Bronchial epithelial cell (primary cell): ENCODE measurements at regions not wholly inside any gene's neighbourhood (a gene's known extent, or its start where the extent isn't known, plus 50 kb on each side); places are given as distances from the start of the nearest gene placed in this dataset.

Experiments used
- DNase-seq: peaks from one replicate; pipeline ENCODE4 v3.0.0-alpha.2; 2010; ENCODE audit warnings: low read depth
- FAIRE-seq: peaks from 2 replicates; lab custom pipeline; 2011; peaks lifted over from hg19 to GRCh38; lab: Jason Lieb, UNC
- H3K27me3 ChIP-seq: 2 replicates; pipeline ENCODE4 v1.5.1; 2011; ENCODE audit warnings: low read length; ENCODE audit not compliant: control insufficient read depth, insufficient read depth
- H3K36me3 ChIP-seq: 2 replicates; pipeline ENCODE4 v1.5.1; 2011; ENCODE audit warnings: low read length; ENCODE audit not compliant: control insufficient read depth, insufficient read depth
- H3K4me3 ChIP-seq: 2 replicates; pipeline ENCODE4 v1.5.1; 2011; ENCODE audit warnings: mild to moderate bottlenecking, low read depth, low read length, control low read depth
- TF ChIP-seq, protein P1 (sequence below): IDR thresholded peaks from 2 replicates; pipeline ENCODE4 v1.5.1; 2011; ENCODE audit warnings: mild to moderate bottlenecking, moderate library complexity, low read length, control low read depth, inconsistent platforms; ENCODE audit not compliant: insufficient read depth, severe bottlenecking

DNA sequence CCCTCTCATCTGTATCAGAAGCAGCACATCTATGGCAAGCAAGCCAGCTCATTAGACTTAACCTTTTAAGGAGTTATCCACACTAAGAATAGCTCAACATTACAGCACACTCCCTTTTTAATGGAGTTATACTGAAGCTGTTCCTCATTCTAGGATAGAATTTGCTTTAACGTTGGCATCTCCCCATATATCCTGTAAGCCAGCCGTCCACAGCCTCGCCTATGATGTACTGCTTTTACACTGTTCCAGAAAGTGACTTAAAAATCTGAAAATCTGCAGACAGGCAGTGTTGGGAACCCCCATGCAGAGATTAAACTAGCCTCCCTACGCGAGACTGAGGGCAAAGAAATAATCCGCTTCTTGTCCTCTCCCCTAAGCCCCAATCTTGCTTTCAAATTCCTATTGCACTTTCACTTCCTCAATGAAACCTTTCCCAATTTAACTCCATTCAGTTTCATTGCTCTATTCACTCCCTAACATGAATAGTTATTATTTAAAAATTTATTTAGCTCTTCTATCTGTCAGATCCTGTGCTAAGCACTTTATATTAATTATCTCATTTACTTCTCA is 225.0 kb downstream of the BLID start:
- DNase-seq (no peak), FAIRE-seq (no peak)
- TF ChIP-seq, protein P1, sequence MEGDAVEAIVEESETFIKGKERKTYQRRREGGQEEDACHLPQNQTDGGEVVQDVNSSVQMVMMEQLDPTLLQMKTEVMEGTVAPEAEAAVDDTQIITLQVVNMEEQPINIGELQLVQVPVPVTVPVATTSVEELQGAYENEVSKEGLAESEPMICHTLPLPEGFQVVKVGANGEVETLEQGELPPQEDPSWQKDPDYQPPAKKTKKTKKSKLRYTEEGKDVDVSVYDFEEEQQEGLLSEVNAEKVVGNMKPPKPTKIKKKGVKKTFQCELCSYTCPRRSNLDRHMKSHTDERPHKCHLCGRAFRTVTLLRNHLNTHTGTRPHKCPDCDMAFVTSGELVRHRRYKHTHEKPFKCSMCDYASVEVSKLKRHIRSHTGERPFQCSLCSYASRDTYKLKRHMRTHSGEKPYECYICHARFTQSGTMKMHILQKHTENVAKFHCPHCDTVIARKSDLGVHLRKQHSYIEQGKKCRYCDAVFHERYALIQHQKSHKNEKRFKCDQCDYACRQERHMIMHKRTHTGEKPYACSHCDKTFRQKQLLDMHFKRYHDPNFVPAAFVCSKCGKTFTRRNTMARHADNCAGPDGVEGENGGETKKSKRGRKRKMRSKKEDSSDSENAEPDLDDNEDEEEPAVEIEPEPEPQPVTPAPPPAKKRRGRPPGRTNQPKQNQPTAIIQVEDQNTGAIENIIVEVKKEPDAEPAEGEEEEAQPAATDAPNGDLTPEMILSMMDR, result no peak
- Histone ChIP-seq H3K36me3 (no peaks in the 10 kb centered on the region), H3K27me3 (no peaks in the 10 kb centered on the region), H3K4me3 (no peak overlapping the region)

DNA sequence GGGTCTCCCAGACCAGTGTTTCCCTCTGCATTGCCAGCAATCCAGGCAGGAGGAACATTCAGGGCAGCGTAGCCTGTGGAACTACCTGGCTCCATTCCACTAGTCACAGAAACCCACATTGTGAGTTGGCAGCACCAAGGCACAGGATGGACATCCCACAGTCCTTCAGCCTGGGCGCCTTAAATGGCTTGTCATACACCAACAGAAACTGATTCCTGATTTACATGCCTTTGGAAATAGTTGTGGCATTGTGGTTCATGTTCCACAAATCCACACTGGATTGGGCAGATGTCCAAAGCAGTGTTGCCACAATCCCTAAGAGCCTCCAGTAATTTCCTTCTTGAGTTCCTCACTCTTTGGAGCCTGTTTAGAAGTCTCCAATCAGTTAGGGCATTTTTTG is 225.6 kb downstream of the BLID start:
- no peaks in the 10 kb centered on the region for H3K27me3 ChIP-seq
- FAIRE-seq (no peak), DNase-seq (no peak)
- TF ChIP-seq, protein P1, result no peak
- H3K4me3 ChIP-seq, result no peak overlapping the region
- H3K36me3 ChIP-seq, result no peaks in the 10 kb centered on the region

DNA sequence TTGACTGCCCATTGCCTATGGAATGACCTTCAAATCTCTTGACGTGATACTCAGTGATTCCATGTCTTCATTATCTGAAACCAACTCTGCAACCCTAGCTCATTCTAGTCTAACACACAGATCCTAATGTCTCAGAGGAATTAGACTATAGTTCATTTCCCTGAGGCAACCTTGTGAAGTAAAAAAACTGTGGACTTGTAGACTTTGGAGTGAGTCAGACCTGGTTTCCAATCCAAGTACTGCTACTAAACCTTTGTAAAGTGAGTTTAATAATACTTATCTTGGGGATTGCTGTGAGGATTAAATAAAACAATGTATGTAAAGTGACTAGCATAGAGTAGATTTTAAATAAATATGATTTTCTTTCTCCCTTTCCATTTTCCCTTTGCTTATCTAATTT is 226.1 kb downstream of the BLID start:
- TF ChIP-seq, protein P1, result no peak

DNA sequence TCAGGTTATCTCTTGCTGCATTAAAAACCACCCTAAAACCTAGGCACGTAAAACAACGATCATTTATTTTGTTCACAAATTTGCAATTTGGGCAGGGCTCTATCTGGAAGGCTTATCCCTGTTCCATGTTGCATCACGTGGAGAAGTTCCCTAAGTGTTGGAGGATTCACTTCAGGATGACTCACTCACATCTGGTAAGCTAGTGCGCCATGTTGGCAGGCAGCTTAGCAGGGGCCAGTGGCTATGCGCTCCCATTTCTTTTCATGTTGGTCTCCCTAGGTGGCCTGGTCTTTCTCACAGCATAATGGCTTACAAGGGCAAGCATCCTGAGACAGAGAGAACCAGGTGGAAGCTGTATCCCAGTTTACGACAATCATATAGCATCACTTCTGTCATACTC is 226.8 kb downstream of the BLID start:
- no peaks in the 10 kb centered on the region for H3K36me3 ChIP-seq
- no peak for FAIRE-seq
- H3K27me3 ChIP-seq, result no peaks in the 10 kb centered on the region
- DNase-seq, result no peak
- TF ChIP-seq, protein P1, result no peak
- H3K4me3 ChIP-seq, result no peak overlapping the region

More for the DNA sequence above, 226.1 kb downstream of the BLID start:
- H3K4me3 ChIP-seq, result no peak overlapping the region
- no peak for FAIRE-seq
- H3K36me3 ChIP-seq, result no peaks in the 10 kb centered on the region
- H3K27me3 ChIP-seq, result no peaks in the 10 kb centered on the region
- DNase-seq, result peak; percentile 68

DNA sequence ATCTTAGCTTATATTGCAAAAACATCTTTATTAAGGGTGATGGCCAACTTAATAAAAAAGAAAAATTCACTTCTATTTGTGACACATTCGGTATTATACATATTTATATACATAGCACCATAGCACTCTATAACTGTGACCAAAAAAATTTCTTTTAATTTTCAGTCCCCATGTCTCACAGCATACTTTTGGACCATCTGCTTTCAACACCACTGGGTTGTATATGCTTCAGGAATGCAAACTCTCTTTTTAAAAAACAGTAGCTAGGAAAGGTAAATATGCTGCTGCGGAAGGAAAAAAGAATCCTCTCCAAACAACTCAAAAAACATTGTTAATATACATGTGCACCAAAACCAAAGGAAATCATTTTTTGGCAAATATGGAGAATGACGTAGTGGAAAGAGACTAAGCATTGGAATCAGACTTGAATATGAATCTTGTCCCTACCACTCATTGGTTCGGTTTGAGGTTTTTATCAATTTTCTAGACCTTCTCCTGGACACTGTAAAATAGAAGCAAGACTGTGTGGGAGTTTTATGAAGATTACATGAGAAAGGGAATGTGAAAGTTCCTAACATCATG is 227.9 kb downstream of the BLID start:
- Histone ChIP-seq H3K36me3 (no peaks in the 10 kb centered on the region), H3K27me3 (no peaks in the 10 kb centered on the region), H3K4me3 (no peak overlapping the region)
- TF ChIP-seq, protein P1, result no peak
- FAIRE-seq (no peak), DNase-seq (no peak)

DNA sequence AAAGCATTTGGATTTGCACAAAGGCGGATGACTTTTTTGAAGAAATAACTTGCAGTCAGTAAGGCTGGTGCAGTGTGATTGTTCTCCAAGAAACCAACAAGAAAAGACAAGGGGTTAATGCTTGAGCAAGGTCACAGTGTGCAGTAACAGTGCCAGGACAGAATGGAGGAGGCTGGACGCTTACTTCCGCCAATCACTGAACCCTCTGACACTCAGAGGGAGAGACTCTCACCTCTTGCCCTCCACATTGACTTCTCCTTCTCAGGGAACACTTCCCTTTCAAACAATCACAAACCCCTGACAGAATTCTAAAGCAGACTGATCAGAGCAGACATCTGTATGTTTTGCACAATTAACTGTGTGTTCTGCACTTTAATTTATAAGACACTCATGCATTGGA is 228.4 kb downstream of the BLID start:
- TF ChIP-seq, protein P1, result no peak
- Histone ChIP-seq H3K4me3 (no peak overlapping the region), H3K27me3 (no peaks in the 10 kb centered on the region), H3K36me3 (no peaks in the 10 kb centered on the region)
- no peak for FAIRE-seq
- DNase-seq, result no peak
